ENCODE measurements at regions not wholly inside any gene's neighbourhood (a gene's known extent, or its start where the extent isn't known, plus 50 kb on each side); places are given as distances from the start of the nearest gene placed in this dataset.

DNA sequence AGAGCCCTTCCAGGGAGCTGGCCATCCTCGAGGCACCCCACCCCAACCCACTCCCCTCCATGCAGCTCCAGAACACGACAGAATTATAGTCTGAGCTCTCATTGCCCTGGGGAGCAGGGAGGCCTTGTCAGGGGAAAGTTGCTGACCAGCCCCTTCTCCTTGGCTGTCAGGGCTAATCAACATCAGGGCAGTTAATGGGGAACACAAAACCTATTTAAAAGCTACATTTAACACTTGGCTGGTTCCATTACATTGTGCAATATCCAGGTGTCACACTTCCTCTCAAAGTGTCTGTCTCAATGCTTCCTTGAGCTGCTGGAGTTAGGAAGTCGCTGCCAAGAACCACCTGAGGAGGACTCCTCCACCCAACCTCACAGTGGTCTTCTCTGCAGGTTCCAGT, 111.8 kb upstream of the GRIK3 start:
- 0% methylated on average over 1 of the region's 3 CpGs for WGBS (ENCODE audit: low lambda C conversion rate)
- DNase-seq = no peak
- Histone ChIP-seq H3K4me2 (no peak overlapping the region), H2AFZ (ENCODE audit: low read depth) (no peak overlapping the region), H3K9ac (no peak overlapping the region), H3F3A (replicated peaks; ENCODE audit: insufficient read depth) (no peaks in the 10 kb centered on the region), H4K20me1 (ENCODE audit: insufficient read depth) (no peaks in the 10 kb centered on the region), H3K27ac (ENCODE audit: low read depth in 2 of 2, low read length in 1 of 2) (no peak overlapping the region), H3K36me3 (replicated peaks in 1 of 2; ENCODE audit: control insufficient read depth in 1 of 2, insufficient read depth in 2 of 2, low read length in 1 of 2) (no peaks in the 10 kb centered on the region), H3K79me2 (ENCODE audit: insufficient read depth) (no peaks in the 10 kb centered on the region), H3K9me2 (no peaks in the 10 kb centered on the region), H3K27me3 (ENCODE audit: insufficient read depth) (no peaks in the 10 kb centered on the region), H3K9me3 (no peaks in the 10 kb centered on the region), H3K4me3 (ENCODE audit: low read depth in 2 of 2, low read length in 1 of 2) (no peak overlapping the region), H3K4me1 (ENCODE audit: control insufficient read depth in 1 of 2, insufficient read depth in 2 of 2, low read depth in 1 of 2, low read length in 1 of 2) (no peaks in the 10 kb centered on the region)
- CTCF ChIA-PET = no interaction called here
- TF ChIP-seq FOXM1 (IDR thresholded peaks at IDR 0.05; ENCODE audit: low read depth) = no peak
- TF ChIP-seq JUND (IDR thresholded peaks at IDR 0.05) = no peak
- no peak for TF ChIP-seq REST (IDR thresholded peaks at IDR 0.05; ENCODE audit: low read depth, low read length)
- no peak for TF ChIP-seq RAD21 (IDR thresholded peaks at IDR 0.05; ENCODE audit: low read length)
- TF ChIP-seq, protein P1, sequence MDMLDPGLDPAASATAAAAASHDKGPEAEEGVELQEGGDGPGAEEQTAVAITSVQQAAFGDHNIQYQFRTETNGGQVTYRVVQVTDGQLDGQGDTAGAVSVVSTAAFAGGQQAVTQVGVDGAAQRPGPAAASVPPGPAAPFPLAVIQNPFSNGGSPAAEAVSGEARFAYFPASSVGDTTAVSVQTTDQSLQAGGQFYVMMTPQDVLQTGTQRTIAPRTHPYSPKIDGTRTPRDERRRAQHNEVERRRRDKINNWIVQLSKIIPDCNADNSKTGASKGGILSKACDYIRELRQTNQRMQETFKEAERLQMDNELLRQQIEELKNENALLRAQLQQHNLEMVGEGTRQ (IDR thresholded peaks at IDR 0.05; ENCODE audit: borderline replicate concordance, low read depth, low read length) = no peak
- TF ChIP-seq, protein P2, sequence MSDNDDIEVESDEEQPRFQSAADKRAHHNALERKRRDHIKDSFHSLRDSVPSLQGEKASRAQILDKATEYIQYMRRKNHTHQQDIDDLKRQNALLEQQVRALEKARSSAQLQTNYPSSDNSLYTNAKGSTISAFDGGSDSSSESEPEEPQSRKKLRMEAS (IDR thresholded peaks at IDR 0.05; ENCODE audit: low read depth) = no peak
- TF ChIP-seq POLR2AphosphoS5 (IDR thresholded peaks at IDR 0.05; ENCODE audit: low read depth, low read length) = no peak
- no peak for TF ChIP-seq TCF12 (IDR thresholded peaks at IDR 0.05)
- no peak for TF ChIP-seq NFIC (IDR thresholded peaks at IDR 0.05; ENCODE audit: borderline replicate concordance)
- no peak for TF ChIP-seq RCOR1 (IDR thresholded peaks at IDR 0.05; ENCODE audit: low read length)
- POLR2A ChIA-PET = no interaction called here

DNA sequence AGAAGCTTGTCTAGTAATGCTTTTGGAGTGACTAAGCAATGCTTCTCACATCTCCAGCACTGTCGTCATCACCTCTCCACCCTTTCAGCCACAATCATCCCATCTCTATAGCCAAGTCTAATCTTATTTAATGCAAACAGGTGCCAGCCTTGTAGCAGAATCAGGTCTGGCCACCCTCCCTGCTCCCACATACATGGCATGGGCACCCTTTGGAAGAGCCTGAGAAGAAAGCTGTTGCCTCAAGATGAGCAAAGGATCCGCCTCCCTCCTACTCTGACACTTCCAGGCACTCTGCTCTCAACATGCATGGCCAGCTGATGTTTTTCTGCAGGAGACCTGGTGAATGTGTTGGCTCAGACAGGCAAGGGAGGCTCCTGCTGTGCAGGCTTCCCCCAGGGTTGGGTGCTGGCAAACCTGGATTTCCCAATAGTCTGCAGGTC, 113.1 kb upstream of the GRIK3 start:
- Histone ChIP-seq H3K4me3 (ENCODE audit: low read depth in 2 of 2, low read length in 1 of 2) (no peak overlapping the region), H3K27ac (ENCODE audit: low read depth in 2 of 2, low read length in 1 of 2) (no peak overlapping the region), H3K79me2 (ENCODE audit: insufficient read depth) (no peaks in the 10 kb centered on the region), H3F3A (replicated peaks; ENCODE audit: insufficient read depth) (no peaks in the 10 kb centered on the region), H3K27me3 (ENCODE audit: insufficient read depth) (no peaks in the 10 kb centered on the region), H3K4me1 (ENCODE audit: control insufficient read depth in 1 of 2, insufficient read depth in 2 of 2, low read depth in 1 of 2, low read length in 1 of 2) (no peaks in the 10 kb centered on the region), H4K20me1 (ENCODE audit: insufficient read depth) (no peaks in the 10 kb centered on the region), H3K36me3 (replicated peaks in 1 of 2; ENCODE audit: control insufficient read depth in 1 of 2, insufficient read depth in 2 of 2, low read length in 1 of 2) (no peaks in the 10 kb centered on the region), H3K9ac (no peak overlapping the region), H3K9me3 (no peaks in the 10 kb centered on the region), H2AFZ (ENCODE audit: low read depth) (no peak overlapping the region), H3K4me2 (no peak overlapping the region), H3K9me2 (no peaks in the 10 kb centered on the region)
- TF ChIP-seq RXRA (IDR thresholded peaks at IDR 0.05; ENCODE audit: borderline replicate concordance, low read depth) (no peak), IRF3 (IDR thresholded peaks at IDR 0.05; ENCODE audit: low read depth, low read length) (no peak), YY1 (IDR thresholded peaks at IDR 0.05; ENCODE audit: low read depth) (no peak), EZH2phosphoT487 (IDR thresholded peaks at IDR 0.05; ENCODE audit: borderline replicate concordance, low read depth) (no peak), EP300 (IDR thresholded peaks at IDR 0.05; ENCODE audit: borderline replicate concordance in 1 of 2, low read depth in 1 of 2, low read length in 1 of 2) (no peak), GATA2 (CRISPR knock-in tag; IDR thresholded peaks at IDR 0.05) (no peak), TEAD4 (IDR thresholded peaks at IDR 0.05; ENCODE audit: borderline replicate concordance, insufficient read depth) (no peak), TCF12 (IDR thresholded peaks at IDR 0.05) (no peak), ELF1 (IDR thresholded peaks at IDR 0.05) (no peak), MXI1 (IDR thresholded peaks at IDR 0.05; ENCODE audit: low read depth, low read length) (no peak), SIN3A (IDR thresholded peaks at IDR 0.05; ENCODE audit: borderline replicate concordance, low read depth, low read length) (no peak)
- TF ChIP-seq, protein P2 (IDR thresholded peaks at IDR 0.05; ENCODE audit: low read depth) = no peak
- no peak for DNase-seq
- CTCF ChIA-PET = interaction anchor here (0.8 to 1.6 kb wide), 2 partner anchors 10 to 571 kb away, joined by 3 to 5 read pairs; no protein-coding TSS in a partner anchor
- WGBS (ENCODE audit: low lambda C conversion rate) = 4% methylated on average over 2 of the region's 2 CpGs
- POLR2A ChIA-PET = no interaction called here

Data from SK-N-SH (cell line).